ENCODE measurements at regions not wholly inside any gene's neighbourhood (a gene's known extent, or its start where the extent isn't known, plus 50 kb on each side); places are given as distances from the start of the nearest gene placed in this dataset.

- in situ Hi-C loops (cut with MboI; ENCODE audit: low sequenced_read_pairs): no loop called here
- DNase-seq (ENCODE audit: low spot score in 2 of 2): no peak
- no peaks in the 10 kb centered on the region for H3K36me3 ChIP-seq (replicated peaks)
- H3K27me3 ChIP-seq (ENCODE audit: low read depth): no peaks in the 10 kb centered on the region
- no peak overlapping the region for H3K4me3 ChIP-seq
- no peaks in the 10 kb centered on the region; the same call in 1 of the 2 replicates for H3K9me3 ChIP-seq
- H3K4me1 ChIP-seq: no peaks in the 10 kb centered on the region
These were observed 435.9 kb upstream of the PRMT6 start for GRCh38 chr1:106620521-106620954.

GRCh38 chr1:106621853-106622252 is 434.6 kb upstream of the PRMT6 start:
- no peaks in the 10 kb centered on the region for H3K27me3 ChIP-seq (ENCODE audit: low read depth)
- in situ Hi-C loops (cut with MboI; ENCODE audit: low sequenced_read_pairs): no loop called here
- no peaks in the 10 kb centered on the region for H3K4me1 ChIP-seq
- no peaks in the 10 kb centered on the region; the same call in 1 of the 2 replicates for H3K9me3 ChIP-seq
- H3K4me3 ChIP-seq: no peak overlapping the region
- no peaks in the 10 kb centered on the region for H3K36me3 ChIP-seq (replicated peaks)
- DNase-seq (ENCODE audit: low spot score in 2 of 2): no peak

GRCh38 chr1:106637566-106637965 is 418.9 kb upstream of the PRMT6 start:
- H3K4me3 ChIP-seq: no peak overlapping the region
- H3K27me3 ChIP-seq (ENCODE audit: low read depth): no peaks in the 10 kb centered on the region
- no peaks in the 10 kb centered on the region for H3K36me3 ChIP-seq (replicated peaks)
- no peak for DNase-seq (ENCODE audit: low spot score in 2 of 2)
- H3K9me3 ChIP-seq: no peaks in the 10 kb centered on the region
- H3K4me1 ChIP-seq: no peaks in the 10 kb centered on the region
- in situ Hi-C loops (cut with MboI; ENCODE audit: low sequenced_read_pairs): no loop called here

GRCh38 chr1:106646261-106646784 is 410.2 kb upstream of the PRMT6 start:
- Histone ChIP-seq H3K27me3 (ENCODE audit: low read depth) (no peaks in the 10 kb centered on the region), H3K4me3 (no peak overlapping the region), H3K9me3 (no peaks in the 10 kb centered on the region), H3K4me1 (no peaks in the 10 kb centered on the region), H3K36me3 (replicated peaks) (no peaks in the 10 kb centered on the region)
- DNase-seq (ENCODE audit: low spot score in 2 of 2): no peak
- in situ Hi-C loops (cut with MboI; ENCODE audit: low sequenced_read_pairs): no loop called here

DNA sequence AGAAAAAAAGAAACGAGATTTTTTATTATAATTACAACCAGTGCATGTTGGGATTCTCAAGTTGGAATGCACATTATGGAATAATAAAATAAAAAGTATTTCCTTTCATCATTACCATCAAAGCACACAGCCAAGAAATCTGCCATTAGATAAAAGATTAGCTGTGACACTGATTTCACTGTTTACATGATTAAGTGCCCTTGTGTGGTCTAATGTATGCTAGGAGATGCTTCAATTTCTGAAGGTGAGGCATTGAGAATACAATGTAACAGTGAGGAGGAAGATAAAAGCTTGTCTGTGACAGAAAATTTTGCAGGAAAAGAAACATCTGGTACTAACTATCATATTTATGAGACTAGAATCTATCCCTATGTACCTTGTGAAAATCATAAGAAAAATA is 409.7 kb upstream of the PRMT6 start:
- Histone ChIP-seq H3K4me1 (no peaks in the 10 kb centered on the region), H3K9me3 (no peaks in the 10 kb centered on the region), H3K4me3 (no peak overlapping the region), H3K27me3 (ENCODE audit: low read depth) (no peaks in the 10 kb centered on the region), H3K36me3 (replicated peaks) (no peaks in the 10 kb centered on the region)
- DNase-seq (ENCODE audit: low spot score in 2 of 2): no peak
- in situ Hi-C loops (cut with MboI; ENCODE audit: low sequenced_read_pairs): no loop called here

DNA sequence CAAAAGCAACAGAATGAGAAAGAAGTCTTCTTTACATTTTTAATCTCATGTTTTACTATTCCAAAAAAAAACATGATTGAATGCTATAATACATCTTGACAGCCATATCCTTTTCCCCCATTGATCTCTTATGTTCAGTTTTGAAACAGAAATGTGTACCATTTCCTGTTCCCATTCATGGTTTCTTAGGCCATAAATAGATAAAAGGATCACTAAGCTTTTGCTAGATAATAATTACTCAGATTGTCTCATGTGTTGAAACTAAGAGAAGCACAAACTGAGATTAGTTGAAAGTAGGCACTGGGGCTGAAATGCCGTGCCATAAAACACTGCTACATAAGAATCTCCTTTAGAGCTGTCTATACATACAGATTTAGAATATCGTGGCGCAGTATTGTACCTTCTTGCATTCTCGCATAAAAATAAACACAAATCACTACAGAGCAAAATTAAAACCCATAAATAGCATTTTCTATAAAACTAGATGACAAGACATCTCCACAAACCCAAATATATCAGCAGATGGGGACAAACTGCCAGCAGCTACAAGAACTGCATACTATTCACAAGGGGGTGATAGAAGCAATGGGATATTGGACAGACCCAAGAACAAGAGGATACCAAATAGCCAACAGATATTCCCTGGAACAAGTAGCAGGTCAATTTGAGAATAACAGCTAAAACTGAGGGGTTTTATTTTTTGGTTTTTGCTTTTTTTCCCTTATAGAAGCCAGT is 405.3 kb upstream of the PRMT6 start:
- Histone ChIP-seq H3K9me3 (no peaks in the 10 kb centered on the region), H3K36me3 (replicated peaks) (no peaks in the 10 kb centered on the region), H3K4me1 (no peaks in the 10 kb centered on the region), H3K4me3 (no peak overlapping the region), H3K27me3 (ENCODE audit: low read depth) (no peaks in the 10 kb centered on the region)
- in situ Hi-C loops (cut with MboI; ENCODE audit: low sequenced_read_pairs): no loop called here
- no peak for DNase-seq (ENCODE audit: low spot score in 2 of 2)

DNA sequence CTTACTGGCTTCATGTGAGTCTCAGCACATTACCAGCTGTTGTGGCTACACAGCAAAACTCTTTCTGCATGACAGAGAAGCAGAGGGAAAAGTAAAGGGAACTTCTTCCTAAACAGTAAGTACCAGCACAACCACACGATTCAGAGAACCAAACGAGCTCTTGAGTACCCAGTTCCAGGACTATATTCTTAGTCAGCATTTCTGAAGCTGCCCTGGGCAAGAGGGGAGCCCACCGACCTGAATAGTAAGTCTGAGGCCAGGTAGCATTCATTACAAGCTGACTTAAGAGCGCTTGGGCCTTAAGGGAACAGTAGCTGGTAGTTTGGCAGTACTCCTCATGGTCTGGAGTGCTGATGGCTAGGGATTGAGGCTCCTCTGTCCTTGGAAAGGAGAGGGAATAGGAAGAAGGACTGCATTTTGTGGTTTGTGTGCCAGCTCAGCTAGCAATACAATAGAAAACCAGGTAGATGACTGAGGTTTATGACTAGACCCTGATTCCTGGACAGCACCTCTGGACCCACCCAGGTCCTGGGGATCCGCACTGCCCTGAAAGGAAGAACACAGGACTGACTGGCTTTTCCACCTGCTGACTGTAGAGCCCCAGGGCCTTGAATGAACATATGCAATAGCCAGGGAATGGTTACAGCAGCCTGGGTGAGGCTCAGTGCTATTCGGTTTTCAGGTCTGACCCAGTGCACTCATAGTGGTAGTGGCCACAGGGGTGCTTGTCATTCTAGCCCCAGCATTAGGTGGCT is 396.8 kb upstream of the PRMT6 start:
- no peaks in the 10 kb centered on the region for H3K27me3 ChIP-seq (ENCODE audit: low read depth)
- DNase-seq (ENCODE audit: low spot score in 2 of 2): no peak
- in situ Hi-C loops (cut with MboI; ENCODE audit: low sequenced_read_pairs): no loop called here

GRCh38 chr1:106675558-106675957 is 380.9 kb upstream of the PRMT6 start:
- no peaks in the 10 kb centered on the region for H3K36me3 ChIP-seq (replicated peaks)
- H3K27me3 ChIP-seq (ENCODE audit: low read depth): no peaks in the 10 kb centered on the region
- in situ Hi-C loops (cut with MboI; ENCODE audit: low sequenced_read_pairs): no loop called here
- no peak overlapping the region for H3K4me3 ChIP-seq
- no peaks in the 10 kb centered on the region for H3K9me3 ChIP-seq
- no peaks in the 10 kb centered on the region for H3K4me1 ChIP-seq
- DNase-seq (ENCODE audit: low spot score in 2 of 2): no peak

More for the DNA sequence above, 396.8 kb upstream of the PRMT6 start:
- no peaks in the 10 kb centered on the region for H3K4me1 ChIP-seq
- no peaks in the 10 kb centered on the region for H3K9me3 ChIP-seq
- H3K4me3 ChIP-seq: no peak overlapping the region
- H3K36me3 ChIP-seq (replicated peaks): no peaks in the 10 kb centered on the region

DNA sequence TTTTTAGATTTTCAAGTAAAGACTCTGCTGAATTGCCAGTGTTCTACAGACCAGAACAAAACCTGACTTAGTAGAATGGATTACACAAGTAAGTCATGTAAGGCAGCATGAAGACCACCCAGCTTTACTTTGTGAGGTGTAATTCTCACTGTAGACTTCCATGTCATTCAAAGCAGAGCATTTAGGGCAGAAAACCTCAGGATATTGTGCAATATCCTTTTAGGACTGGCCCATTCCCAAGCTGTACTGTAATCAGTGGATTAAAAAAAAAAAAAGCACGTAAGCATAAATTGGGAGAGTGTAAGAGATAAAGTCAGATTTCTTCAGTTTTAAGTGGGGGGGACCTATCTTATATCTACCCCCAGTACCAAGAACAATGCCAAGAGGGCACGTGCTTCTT is 380.5 kb upstream of the PRMT6 start:
- in situ Hi-C loops (cut with MboI; ENCODE audit: low sequenced_read_pairs): no loop called here
- H3K4me3 ChIP-seq: no peak overlapping the region

GRCh38 chr1:106677181-106677580 is 379.3 kb upstream of the PRMT6 start:
- no peaks in the 10 kb centered on the region for H3K4me1 ChIP-seq
- in situ Hi-C loops (cut with MboI; ENCODE audit: low sequenced_read_pairs): no loop called here
- H3K27me3 ChIP-seq (ENCODE audit: low read depth): no peaks in the 10 kb centered on the region
- no peaks in the 10 kb centered on the region for H3K9me3 ChIP-seq
- H3K4me3 ChIP-seq: no peak overlapping the region
- H3K36me3 ChIP-seq (replicated peaks): no peaks in the 10 kb centered on the region
- no peak for DNase-seq (ENCODE audit: low spot score in 2 of 2)

More for the DNA sequence above, 380.5 kb upstream of the PRMT6 start:
- Histone ChIP-seq H3K9me3 (no peaks in the 10 kb centered on the region), H3K4me1 (no peaks in the 10 kb centered on the region), H3K36me3 (replicated peaks) (no peaks in the 10 kb centered on the region), H3K27me3 (ENCODE audit: low read depth) (no peaks in the 10 kb centered on the region)
- DNase-seq (ENCODE audit: low spot score in 2 of 2): no peak

DNA sequence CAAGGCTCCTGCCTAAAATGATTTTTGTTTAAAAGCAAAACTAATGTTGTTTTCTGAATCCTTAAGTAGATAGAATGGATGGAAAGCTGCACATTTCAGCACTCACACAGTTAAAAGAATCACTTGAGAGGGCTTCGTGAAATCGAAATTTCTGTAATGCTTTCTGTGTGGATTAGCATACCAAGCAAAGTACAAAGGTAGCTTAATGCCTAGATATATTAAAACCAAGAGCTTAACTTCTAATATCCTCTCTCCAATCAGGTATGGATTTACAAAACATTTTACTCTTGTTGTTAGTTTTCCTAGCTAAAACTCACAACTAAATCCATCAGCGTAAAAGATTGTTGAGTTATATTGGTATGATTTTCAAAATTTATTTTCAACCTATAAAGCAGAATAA is 378.8 kb upstream of the PRMT6 start:
- Histone ChIP-seq H3K9me3 (no peaks in the 10 kb centered on the region), H3K36me3 (replicated peaks) (no peaks in the 10 kb centered on the region), H3K27me3 (ENCODE audit: low read depth) (no peaks in the 10 kb centered on the region), H3K4me3 (no peak overlapping the region), H3K4me1 (no peaks in the 10 kb centered on the region)
- DNase-seq (ENCODE audit: low spot score in 2 of 2): no peak
- in situ Hi-C loops (cut with MboI; ENCODE audit: low sequenced_read_pairs): no loop called here

GRCh38 chr1:106678279-106679050 is 378.0 kb upstream of the PRMT6 start:
- Histone ChIP-seq H3K4me3 (no peak overlapping the region), H3K36me3 (replicated peaks) (no peaks in the 10 kb centered on the region), H3K9me3 (no peaks in the 10 kb centered on the region), H3K4me1 (no peaks in the 10 kb centered on the region), H3K27me3 (ENCODE audit: low read depth) (no peaks in the 10 kb centered on the region)
- no peak for DNase-seq (ENCODE audit: low spot score in 2 of 2)
- in situ Hi-C loops (cut with MboI; ENCODE audit: low sequenced_read_pairs): no loop called here

GRCh38 chr1:106680216-106680615 is 376.3 kb upstream of the PRMT6 start:
- Histone ChIP-seq H3K9me3 (no peaks in the 10 kb centered on the region), H3K27me3 (ENCODE audit: low read depth) (no peaks in the 10 kb centered on the region), H3K4me1 (no peaks in the 10 kb centered on the region), H3K4me3 (no peak overlapping the region), H3K36me3 (replicated peaks) (no peaks in the 10 kb centered on the region)
- in situ Hi-C loops (cut with MboI; ENCODE audit: low sequenced_read_pairs): no loop called here
- no peak for DNase-seq (ENCODE audit: low spot score in 2 of 2)

Measured in HAP-1 (cell line).